H1 (cell line): ENCODE measurements at regions not wholly inside any gene's neighbourhood (a gene's known extent, or its start where the extent isn't known, plus 50 kb on each side); places are given as distances from the start of the nearest gene placed in this dataset.

Source experiments
- CTCF ChIP-seq, 3 experiments: IDR thresholded peaks; 1 replicate in 2 of 3; 2 replicates in 1 of 3; pipeline versions ENCODE4 v1.5.1 to v1.6.1; 2011; ENCODE audit warnings: low read length in 3 of 3, mild to moderate bottlenecking in 3 of 3, inconsistent platforms in 2 of 3, low read depth in 1 of 3, moderate library complexity in 1 of 3; ENCODE audit not compliant: insufficient read depth in 1 of 3; ENCODE audit errors: control extremely low read depth in 1 of 3
- EGR1 ChIP-seq: IDR thresholded peaks from 2 replicates; pipeline ENCODE4 v1.6.1; 2011; ENCODE audit warnings: low read depth, low read length, borderline replicate concordance
- EP300 ChIP-seq, 2 experiments: IDR thresholded peaks; 1 replicate in 1 of 2; 2 replicates in 1 of 2; pipeline ENCODE4 v1.6.1; 2011 to 2012; ENCODE audit warnings: low read depth in 2 of 2, low read length in 2 of 2, mild to moderate bottlenecking in 2 of 2, borderline replicate concordance in 1 of 2, inconsistent platforms in 1 of 2, moderate library complexity in 1 of 2
- GABPA ChIP-seq: IDR thresholded peaks from 2 replicates; pipeline ENCODE4 v1.6.1; 2011; ENCODE audit warnings: mild to moderate bottlenecking, low read length, moderate library complexity, borderline replicate concordance; ENCODE audit not compliant: insufficient read depth
- JUND ChIP-seq: IDR thresholded peaks from 2 replicates; pipeline ENCODE4 v1.6.1; 2011; ENCODE audit warnings: mild to moderate bottlenecking, improper control_type of control experiment, low read length
- KDM1A ChIP-seq: fragments of 200-600, 300-600 bp; sonication (generic); IDR thresholded peaks from 2 replicates; pipeline ENCODE4 v1.7.1; 2016; ENCODE audit warnings: mild to moderate bottlenecking, low read length, borderline replicate concordance
- NRF1 ChIP-seq: IDR thresholded peaks from 2 replicates; pipeline ENCODE4 v1.6.1; 2011; ENCODE audit warnings: mild to moderate bottlenecking, low read depth, low read length, improper control_type of control experiment
- POLR2A ChIP-seq, 2 experiments: IDR thresholded peaks; 1 replicate in 1 of 2; 2 replicates in 1 of 2; pipeline ENCODE4 v1.6.1; 2011; ENCODE audit warnings: low read depth in 2 of 2, low read length in 2 of 2, mild to moderate bottlenecking in 2 of 2; ENCODE audit errors: control extremely low read depth in 1 of 2
- POLR2AphosphoS5 ChIP-seq: IDR thresholded peaks from 2 replicates; pipeline ENCODE4 v1.6.1; 2011; ENCODE audit warnings: low read depth, low read length
- YY1 ChIP-seq: IDR thresholded peaks from 2 replicates; pipeline ENCODE4 v1.6.1; 2011; ENCODE audit warnings: low read depth, mild to moderate bottlenecking, low read length

GRCh38 chr12:91994208-91994797 is 151.3 kb downstream of the BTG1 start:
- TF ChIP-seq GABPA (no peak), NRF1 (no peak), POLR2AphosphoS5 (no peak), JUND (no peak), CTCF (IDR thresholded peaks at IDR 0.05; ENCODE audit: control extremely low read depth in 1 of 3, insufficient read depth in 1 of 3, low read depth in 1 of 3, low read length in 3 of 3) (no peak), EGR1 (no peak), YY1 (no peak), POLR2A (IDR thresholded peaks at IDR 0.05; ENCODE audit: control extremely low read depth in 1 of 2, low read depth in 2 of 2, low read length in 2 of 2) (no peak), KDM1A (no peak), EP300 (IDR thresholded peaks at IDR 0.05; ENCODE audit: borderline replicate concordance in 1 of 2, low read depth in 2 of 2, low read length in 2 of 2) (no peak)
